OCI-LY3 (cell line): ENCODE measurements at regions not wholly inside any gene's neighbourhood (a gene's known extent, or its start where the extent isn't known, plus 50 kb on each side); places are given as distances from the start of the nearest gene placed in this dataset.

Experiments used
- H2AFZ ChIP-seq: fragments of 200-600, 300-600 bp; shearing (Covaris generic); 2 replicates; pipeline ENCODE4 v1.6.0; 2014; ENCODE audit warnings: antibody characterized with exemption, low read depth, low read length
- H3K27ac ChIP-seq: fragments of 200-600, 300-600 bp; sonication (generic); 2 replicates; pipeline ENCODE4 v1.5.1; 2014; ENCODE audit warnings: mild to moderate bottlenecking, low read length, moderate library complexity, mixed read lengths
- H3K27me3 ChIP-seq: fragments of 200-600, 300-600 bp; sonication (generic); 2 replicates; pipeline ENCODE4 v1.6.1; 2014; ENCODE audit warnings: low read depth, low read length, mixed read lengths
- H3K36me3 ChIP-seq: fragments of 200-600, 300-600 bp; sonication (generic); replicated peaks from 2 replicates; pipeline ENCODE3; 2014; ENCODE audit warnings: low read depth, low read length, mixed read lengths
- H3K4me1 ChIP-seq: fragments of 300-600, 200-600 bp; sonication (generic); 2 replicates; pipeline ENCODE4 v1.6.1; 2014; ENCODE audit warnings: low read length, mixed read lengths
- H3K4me2 ChIP-seq: fragments of 200-600, 300-600 bp; sonication (generic); 2 replicates; pipeline ENCODE4 v1.6.1; 2014; ENCODE audit warnings: low read length, mixed read lengths
- H3K4me3 ChIP-seq: fragments of 300-600, 200-600 bp; sonication (generic); 2 replicates; pipeline ENCODE4 v1.5.1; 2014; ENCODE audit warnings: antibody characterized with exemption, mild to moderate bottlenecking, low read length, moderate library complexity
- H3K79me2 ChIP-seq: fragments of 300-600, 200-600 bp; shearing (Covaris generic); 2 replicates; pipeline ENCODE4 v1.6.1; 2014; ENCODE audit warnings: mild to moderate bottlenecking, low read length, mixed read lengths
- H3K9ac ChIP-seq: fragments of 300-600, 200-600 bp; shearing (Covaris generic); 2 replicates; pipeline ENCODE4 v1.6.0; 2014; ENCODE audit warnings: mild to moderate bottlenecking, low read length, moderate library complexity
- H3K9me3 ChIP-seq: fragments of 200-600, 300-600 bp; shearing (Covaris generic); 2 replicates; pipeline ENCODE4 v1.6.1; 2014; ENCODE audit warnings: low read length, mixed read lengths; ENCODE audit not compliant: insufficient read depth
- H4K20me1 ChIP-seq: fragments of 200-600, 300-600 bp; sonication (generic); 2 replicates; pipeline ENCODE4 v1.6.1; 2016; ENCODE audit warnings: low read length, mixed read lengths; ENCODE audit not compliant: insufficient read depth
- CTCF ChIP-seq: fragments of 200-600, 300-600 bp; sonication (generic); IDR thresholded peaks from 2 replicates; pipeline ENCODE4 v1.5.1; 2014; ENCODE audit warnings: antibody characterized with exemption, low read length, low read depth
- EZH2phosphoT487 ChIP-seq: fragments of 200-600 bp; shearing (Covaris generic); IDR thresholded peaks from 2 replicates; pipeline ENCODE4 v1.6.1; 2018; ENCODE audit warnings: antibody characterized with exemption, mixed run types, low read depth

- H3K9me3 ChIP-seq, result no peaks in the 10 kb centered on the region
- H3K36me3 ChIP-seq, result no peaks in the 10 kb centered on the region
- H3K4me3 ChIP-seq, result no peak overlapping the region
- TF ChIP-seq CTCF (no peak), EZH2phosphoT487 (no peak)
- no peaks in the 10 kb centered on the region for H3K79me2 ChIP-seq
- no peak overlapping the region for H3K9ac ChIP-seq
- no peaks in the 10 kb centered on the region for H4K20me1 ChIP-seq
- no peaks in the 10 kb centered on the region for H3K27me3 ChIP-seq
- H3K4me2 ChIP-seq, result no peak overlapping the region
- H3K27ac ChIP-seq, result no peak overlapping the region
- H3K4me1 ChIP-seq, result no peaks in the 10 kb centered on the region
- H2AFZ ChIP-seq, result no peak overlapping the region
Observed at GRCh38 chr3:22292681-22293080, 541.7 kb upstream of the ZNF385D start.

GRCh38 chr3:22296601-22297000 lies 545.6 kb upstream of the ZNF385D start:
- no peak overlapping the region for H3K27ac ChIP-seq
- H2AFZ ChIP-seq, result 0 out of 2 replicates have a peak overlapping the region, but pooled peaks have one; percentile 3
- no peaks in the 10 kb centered on the region for H4K20me1 ChIP-seq
- no peak for TF ChIP-seq EZH2phosphoT487
- no peak for TF ChIP-seq CTCF
- no peak overlapping the region for H3K4me3 ChIP-seq
- H3K27me3 ChIP-seq, result no peaks in the 10 kb centered on the region
- H3K4me1 ChIP-seq, result no peaks in the 10 kb centered on the region
- no peaks in the 10 kb centered on the region for H3K9me3 ChIP-seq
- H3K36me3 ChIP-seq, result no peaks in the 10 kb centered on the region
- H3K79me2 ChIP-seq, result no peaks in the 10 kb centered on the region
- no peak overlapping the region for H3K9ac ChIP-seq
- no peak overlapping the region for H3K4me2 ChIP-seq

- Histone ChIP-seq H3K4me3 (no peak overlapping the region), H3K9ac (no peak overlapping the region), H3K9me3 (no peaks in the 10 kb centered on the region), H3K4me2 (no peak overlapping the region), H3K4me1 (no peaks in the 10 kb centered on the region), H4K20me1 (no peaks in the 10 kb centered on the region), H2AFZ (no peak overlapping the region), H3K36me3 (no peaks in the 10 kb centered on the region), H3K79me2 (no peaks in the 10 kb centered on the region), H3K27ac (no peak overlapping the region), H3K27me3 (no peaks in the 10 kb centered on the region)
- TF ChIP-seq EZH2phosphoT487 (no peak), CTCF (no peak)
Observed at GRCh38 chr3:22297436-22297835, 546.4 kb upstream of the ZNF385D start.

GRCh38 chr3:22306454-22306853 lies 555.4 kb upstream of the ZNF385D start:
- H4K20me1 ChIP-seq, result no peaks in the 10 kb centered on the region
- H3K9ac ChIP-seq, result no peak overlapping the region
- no peaks in the 10 kb centered on the region for H3K4me1 ChIP-seq
- H3K27me3 ChIP-seq, result no peaks in the 10 kb centered on the region
- H3K4me2 ChIP-seq, result no peak overlapping the region
- no peak overlapping the region for H3K4me3 ChIP-seq
- no peak overlapping the region for H2AFZ ChIP-seq
- H3K79me2 ChIP-seq, result no peaks in the 10 kb centered on the region
- H3K27ac ChIP-seq, result no peak overlapping the region
- no peaks in the 10 kb centered on the region for H3K36me3 ChIP-seq
- TF ChIP-seq EZH2phosphoT487 (no peak), CTCF (no peak)
- no peaks in the 10 kb centered on the region for H3K9me3 ChIP-seq
